ENCODE measurements at regions not wholly inside any gene's neighbourhood (a gene's known extent, or its start where the extent isn't known, plus 50 kb on each side); places are given as distances from the start of the nearest gene placed in this dataset.
A peak's percentile ranks its signal among the peaks of the same experiment; 100 is the strongest.

- intact Hi-C loops (cut with micrococcal nuclease): no loop called here
- DNase-seq (ENCODE audit: unreplicated experiment): no peak
- Mint-ChIP-seq H3K36me3 (ENCODE audit: insufficient read depth, unreplicated experiment) (no peaks in the 10 kb centered on the region), H3K4me1 (ENCODE audit: insufficient read depth, unreplicated experiment) (peaks cover 24% of the 10 kb centered on the region), H3K27ac (ENCODE audit: low read depth, unreplicated experiment) (peak overlapping the region; percentile 95), H3K27me3 (ENCODE audit: insufficient read depth, unreplicated experiment) (no peaks in the 10 kb centered on the region), H3K9me3 (ENCODE audit: unreplicated experiment) (no peaks in the 10 kb centered on the region), H3K4me3 (ENCODE audit: unreplicated experiment) (no peak overlapping the region)
- BruUV-seq (replicated peaks): no TSS peak
- TF ChIP-seq CTCF (IDR thresholded peaks at IDR 0.05; ENCODE audit: unreplicated experiment): no peak
- CTCF ChIA-PET: interaction anchor here (0.7 to 1.3 kb wide), 5 partner anchors 21 to 261 kb away, joined by 3 to 7 read pairs (median 3); no protein-coding TSS in a partner anchor
- POLR2A ChIA-PET: interaction anchor here (0.6 kb wide), 1 partner anchor 11 kb away, joined by 3 read pairs; no protein-coding TSS in a partner anchor
Measured at GRCh38 chr9:6086006-6086655, 70.7 kb upstream of the RANBP6 start.

- intact Hi-C loops (cut with micrococcal nuclease): no loop called here
- Mint-ChIP-seq H3K27ac (ENCODE audit: low read depth, unreplicated experiment) (peak overlapping the region; percentile 88), H3K4me3 (ENCODE audit: unreplicated experiment) (peak overlapping the region; percentile 72), H3K9me3 (ENCODE audit: unreplicated experiment) (peaks cover 7% of the 10 kb centered on the region), H3K36me3 (ENCODE audit: insufficient read depth, unreplicated experiment) (no peaks in the 10 kb centered on the region), H3K27me3 (ENCODE audit: insufficient read depth, unreplicated experiment) (no peaks in the 10 kb centered on the region), H3K4me1 (ENCODE audit: insufficient read depth, unreplicated experiment) (peaks cover 19% of the 10 kb centered on the region)
- ChIA-PET POLR2A (interaction anchor here (0.7 to 0.9 kb wide), 2 partner anchors 108 to 117 kb away, joined by 3 to 4 read pairs; no protein-coding TSS in a partner anchor), CTCF (interaction anchor here (0.7 to 1.6 kb wide), 5 partner anchors 8 to 226 kb away, joined by 3 to 6 read pairs (median 5); no protein-coding TSS in a partner anchor)
- TF ChIP-seq CTCF (IDR thresholded peaks at IDR 0.05; ENCODE audit: unreplicated experiment): no peak
- no TSS peak for BruUV-seq (replicated peaks)
- peak; percentile 88 for DNase-seq (ENCODE audit: unreplicated experiment)
Measured at GRCh38 chr9:6080154-6080716, 64.8 kb upstream of the RANBP6 start.

- peak overlapping the region; percentile 88 for H3K27ac Mint-ChIP-seq (ENCODE audit: low read depth, unreplicated experiment)
- H3K4me3 Mint-ChIP-seq (ENCODE audit: unreplicated experiment): peak overlapping the region; percentile 72
- no TSS peak for BruUV-seq (replicated peaks)
- CTCF ChIA-PET: interaction anchor here (1.6 kb wide), 1 partner anchor 227 kb away, joined by 6 read pairs; no protein-coding TSS in a partner anchor
- DNase-seq (ENCODE audit: unreplicated experiment): no peak
- no peaks in the 10 kb centered on the region for H3K36me3 Mint-ChIP-seq (ENCODE audit: insufficient read depth, unreplicated experiment)
- intact Hi-C loops (cut with micrococcal nuclease): no loop called here
- no peak for TF ChIP-seq CTCF (IDR thresholded peaks at IDR 0.05; ENCODE audit: unreplicated experiment)
- no peaks in the 10 kb centered on the region for H3K27me3 Mint-ChIP-seq (ENCODE audit: insufficient read depth, unreplicated experiment)
- peaks cover 19% of the 10 kb centered on the region for H3K4me1 Mint-ChIP-seq (ENCODE audit: insufficient read depth, unreplicated experiment)
- POLR2A ChIA-PET: no interaction called here
- peaks cover 7% of the 10 kb centered on the region for H3K9me3 Mint-ChIP-seq (ENCODE audit: unreplicated experiment)
Measured at GRCh38 chr9:6079386-6079785, 64.0 kb upstream of the RANBP6 start.

GRCh38 chr9:6078382-6079105 lies 63.1 kb upstream of the RANBP6 start:
- Mint-ChIP-seq H3K27me3 (ENCODE audit: insufficient read depth, unreplicated experiment) (no peaks in the 10 kb centered on the region), H3K4me3 (ENCODE audit: unreplicated experiment) (no peak overlapping the region), H3K36me3 (ENCODE audit: insufficient read depth, unreplicated experiment) (no peaks in the 10 kb centered on the region), H3K9me3 (ENCODE audit: unreplicated experiment) (peaks cover 7% of the 10 kb centered on the region), H3K27ac (ENCODE audit: low read depth, unreplicated experiment) (no peak overlapping the region), H3K4me1 (ENCODE audit: insufficient read depth, unreplicated experiment) (peaks cover 19% of the 10 kb centered on the region)
- intact Hi-C loops (cut with micrococcal nuclease): no loop called here
- ChIA-PET POLR2A (no interaction called here), CTCF (interaction anchor here (0.6 to 0.7 kb wide), 2 partner anchors 207 to 228 kb away, joined by 3 read pairs; no protein-coding TSS in a partner anchor)
- no peak for DNase-seq (ENCODE audit: unreplicated experiment)
- BruUV-seq (replicated peaks): no TSS peak
- TF ChIP-seq CTCF (IDR thresholded peaks at IDR 0.05; ENCODE audit: unreplicated experiment): no peak
